C4-2B (cell line): ENCODE measurements at regions not wholly inside any gene's neighbourhood (a gene's known extent, or its start where the extent isn't known, plus 50 kb on each side); places are given as distances from the start of the nearest gene placed in this dataset.

Source experiments
- H3K27ac ChIP-seq: fragments of 450-650 bp; 2 replicates; pipeline ENCODE4 v1.5.1; 2017
- CTCF ChIP-seq: fragments of 450-650 bp; conservative IDR thresholded peaks from 2 replicates; pipeline ENCODE4 v1.5.1; 2017; ENCODE audit warnings: mild to moderate bottlenecking
- ZFX ChIP-seq: fragments of 450-650 bp; IDR thresholded peaks from 2 replicates; pipeline ENCODE4 v1.6.1; 2017

GRCh38 chr7:131802195-131802864 lies 245.9 kb upstream of the PODXL start:
- TF ChIP-seq CTCF = no peak
- TF ChIP-seq ZFX = no peak
- H3K27ac ChIP-seq = no peak overlapping the region

- H3K27ac ChIP-seq = no peak overlapping the region
- TF ChIP-seq CTCF = no peak
- no peak for TF ChIP-seq ZFX
These were observed 244.1 kb upstream of the PODXL start for GRCh38 chr7:131800531-131800930.

- H3K27ac ChIP-seq = no peak overlapping the region
- no peak for TF ChIP-seq ZFX
- TF ChIP-seq CTCF = no peak
These were observed 243.6 kb upstream of the PODXL start for GRCh38 chr7:131800008-131800407.

GRCh38 chr7:131797841-131798240 lies 241.4 kb upstream of the PODXL start:
- TF ChIP-seq CTCF (no peak), ZFX (no peak)

GRCh38 chr7:131795400-131795799 lies 239.0 kb upstream of the PODXL start:
- TF ChIP-seq CTCF (no peak), ZFX (no peak)
- H3K27ac ChIP-seq = no peak overlapping the region

More at GRCh38 chr7:131797841-131798240, 241.4 kb upstream of the PODXL start:
- H3K27ac ChIP-seq = no peak overlapping the region

- H3K27ac ChIP-seq = no peak overlapping the region
- TF ChIP-seq CTCF (no peak), ZFX (no peak)
These were observed 235.9 kb upstream of the PODXL start for GRCh38 chr7:131792311-131792710.

- TF ChIP-seq CTCF = no peak
- no peak for TF ChIP-seq ZFX
These were observed 230.7 kb upstream of the PODXL start for GRCh38 chr7:131787101-131787500.

More at GRCh38 chr7:131787101-131787500, 230.7 kb upstream of the PODXL start:
- no peak overlapping the region for H3K27ac ChIP-seq
